IPS-20b (cell line): ENCODE measurements at regions not wholly inside any gene's neighbourhood (a gene's known extent, or its start where the extent isn't known, plus 50 kb on each side); places are given as distances from the start of the nearest gene placed in this dataset.
"Not testable (repeated sequence)": the region's sequence is repeated elsewhere in the genome, so short reads cannot be mapped to it uniquely, and the experiment has no call there.

ENCODE experiments used
- H3K27ac ChIP-seq: one replicate; pipeline ENCODE4 v1.5.1; 2013; ENCODE audit warnings: low read length
- H3K27me3 ChIP-seq: 2 replicates; pipeline ENCODE4 v1.6.1; 2013; ENCODE audit warnings: mild to moderate bottlenecking, low read length, inconsistent platforms; ENCODE audit not compliant: insufficient read depth
- H3K36me3 ChIP-seq: 2 replicates; pipeline ENCODE4 v1.6.1; 2013; ENCODE audit warnings: low read depth, mild to moderate bottlenecking, inconsistent platforms, low read length, moderate library complexity; ENCODE audit not compliant: insufficient read depth
- H3K4me1 ChIP-seq: 2 replicates; pipeline ENCODE4 v1.6.1; 2013; ENCODE audit warnings: mild to moderate bottlenecking, control low read depth, inconsistent platforms, low read length, moderate library complexity; ENCODE audit not compliant: insufficient read depth
- H3K4me3 ChIP-seq: 2 replicates; pipeline ENCODE4 v1.5.1; 2013; ENCODE audit warnings: mild to moderate bottlenecking, low read length, inconsistent platforms
- H3K9ac ChIP-seq: 2 replicates; pipeline ENCODE4 v1.6.1; 2013; ENCODE audit warnings: low read depth, mild to moderate bottlenecking, inconsistent platforms, low read length, moderate library complexity
- H3K9me3 ChIP-seq: 2 replicates; pipeline ENCODE4 v1.6.1; 2013; ENCODE audit warnings: mild to moderate bottlenecking, low read depth, low read length, inconsistent platforms; ENCODE audit not compliant: insufficient read depth

DNA sequence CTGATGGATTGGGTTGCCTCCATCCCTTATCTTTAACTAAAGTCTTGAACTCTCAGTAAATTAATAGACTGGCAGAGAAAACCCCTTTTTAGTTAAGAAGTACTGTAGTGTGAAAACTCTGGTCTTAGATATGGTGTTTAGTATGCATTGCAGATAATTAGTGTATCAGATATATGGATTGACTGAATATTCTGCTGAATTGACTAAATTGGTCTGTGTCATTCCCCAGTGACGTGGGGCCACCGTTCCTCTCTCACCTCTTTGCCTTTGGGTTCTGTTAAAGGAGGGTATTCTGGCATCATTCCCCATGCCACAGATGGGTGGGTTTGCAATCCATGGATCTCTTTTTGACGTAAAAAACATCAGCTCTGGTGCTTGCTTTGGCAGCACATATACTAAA lies 67.1 kb upstream of the XPO1 start:
- Histone ChIP-seq H3K27me3 (no peaks in the 10 kb centered on the region), H3K36me3 (no peaks in the 10 kb centered on the region), H3K9ac (no peak overlapping the region), H3K27ac (no peak overlapping the region), H3K4me1 (no peaks in the 10 kb centered on the region), H3K9me3 (no peaks in the 10 kb centered on the region), H3K4me3 (no peak overlapping the region)

DNA sequence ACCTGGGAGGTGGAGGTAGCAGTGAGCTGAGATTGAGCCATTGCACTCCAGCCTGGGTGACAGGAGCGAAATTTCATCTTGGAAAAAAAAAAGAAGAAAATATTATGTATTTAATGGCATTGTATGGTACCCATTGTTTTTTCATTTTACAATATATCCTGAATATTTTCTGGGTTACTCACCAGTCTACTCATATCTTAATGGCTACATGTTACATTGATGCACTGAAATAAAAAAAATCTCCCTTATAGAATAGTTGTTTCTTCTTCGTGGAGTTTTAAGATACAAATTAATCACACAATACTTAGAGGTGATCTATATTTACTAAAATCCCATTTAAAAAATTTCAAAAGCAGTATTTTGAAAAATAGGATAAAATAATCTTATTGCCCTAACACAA lies 66.3 kb upstream of the XPO1 start:
- H3K27me3 ChIP-seq, result no peaks in the 10 kb centered on the region
- no peak overlapping the region for H3K4me3 ChIP-seq
- H3K27ac ChIP-seq, result no peak overlapping the region
- no peaks in the 10 kb centered on the region for H3K4me1 ChIP-seq
- H3K36me3 ChIP-seq, result no peaks in the 10 kb centered on the region
- H3K9me3 ChIP-seq, result no peaks in the 10 kb centered on the region
- H3K9ac ChIP-seq, result no peak overlapping the region

DNA sequence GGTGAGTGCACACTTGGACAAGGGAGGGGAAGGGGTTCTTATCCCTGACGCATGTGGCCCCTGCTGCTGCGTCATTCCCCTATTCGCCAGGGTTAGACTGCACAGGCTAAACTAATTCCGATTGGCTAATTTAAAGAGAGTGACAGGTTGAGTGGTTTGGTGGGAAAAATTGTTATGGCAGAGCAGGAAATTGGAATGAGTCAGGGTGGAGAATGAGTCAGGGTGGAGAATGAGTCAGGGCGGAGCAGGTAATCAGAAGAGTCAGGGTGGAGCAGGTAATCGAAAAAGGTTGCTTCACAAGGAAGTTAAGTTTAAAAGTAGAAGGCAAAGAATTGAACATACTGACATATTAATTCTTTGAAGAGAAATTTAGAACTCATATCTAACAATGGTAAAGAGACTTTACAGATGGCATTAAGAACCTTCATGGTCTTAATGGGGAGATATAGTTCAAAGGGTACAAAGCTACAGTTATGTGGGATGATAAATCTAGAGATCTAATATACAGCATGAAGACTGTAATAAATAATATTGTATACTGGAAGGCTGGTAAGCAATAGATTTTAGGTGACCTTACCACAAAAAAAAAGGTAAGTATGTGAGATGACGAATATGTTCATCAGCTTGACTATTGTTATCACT lies 60.5 kb upstream of the XPO1 start:
- not testable (repeated sequence) for H3K36me3 ChIP-seq, H3K27ac ChIP-seq, H3K27me3 ChIP-seq, H3K4me3 ChIP-seq, H3K9ac ChIP-seq, H3K9me3 ChIP-seq
- H3K4me1 ChIP-seq, result peaks cover 12% of the 10 kb centered on the region; the same call in 1 of the 2 replicates

DNA sequence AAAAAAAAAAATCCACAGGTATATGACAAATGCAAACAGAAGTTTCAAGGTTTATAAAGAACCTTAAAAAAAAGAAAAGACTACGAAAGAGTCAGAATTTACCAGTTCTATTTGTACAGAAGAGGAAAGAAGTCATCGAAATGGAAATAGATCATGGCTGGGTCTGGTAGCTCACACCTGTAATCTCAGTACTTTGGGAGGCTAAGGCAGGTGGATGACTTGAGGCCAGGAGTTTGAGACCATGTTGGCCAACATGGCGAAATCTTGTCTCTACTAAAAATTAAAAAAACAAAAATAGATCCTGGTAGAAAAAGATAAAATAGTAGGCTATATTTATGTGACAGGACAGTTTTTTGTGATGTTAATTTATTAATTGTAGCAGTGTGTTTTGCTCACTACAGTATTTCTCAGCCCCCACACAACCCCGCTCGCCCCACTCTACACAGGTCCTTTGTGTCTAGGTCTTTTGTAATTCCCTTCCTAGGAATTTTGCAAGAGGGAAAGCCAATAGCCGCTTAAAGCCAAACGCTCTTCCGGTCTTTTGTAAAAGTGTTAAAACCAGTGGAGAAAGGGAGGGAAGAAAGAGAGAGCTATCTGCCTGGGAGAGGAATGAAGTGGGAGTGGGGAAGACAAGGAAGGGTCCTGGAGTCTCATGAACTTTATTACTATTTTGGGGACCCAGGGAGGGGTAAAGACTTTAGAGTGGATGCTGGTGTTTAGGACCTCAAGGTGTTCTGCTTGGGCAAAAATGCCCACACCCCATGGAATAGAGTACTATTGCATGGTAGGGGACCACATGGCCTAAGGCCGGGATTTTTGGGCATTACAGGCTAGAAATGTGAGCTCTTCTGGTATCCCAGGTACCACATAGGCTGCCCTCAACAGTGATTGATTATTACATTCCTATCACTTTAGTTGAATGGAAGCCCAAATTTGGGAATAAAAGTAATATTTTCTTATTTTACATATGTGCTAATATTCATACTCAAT lies 59.4 kb upstream of the XPO1 start:
- Histone ChIP-seq H3K36me3 (no peaks in the 10 kb centered on the region), H3K4me1 (peaks cover 12% of the 10 kb centered on the region; the same call in 1 of the 2 replicates), H3K4me3 (no peak overlapping the region), H3K27ac (peak overlapping the region; percentile 59), H3K27me3 (no peaks in the 10 kb centered on the region), H3K9me3 (no peaks in the 10 kb centered on the region), H3K9ac (peak overlapping the region; percentile 37; the same call in 1 of the 2 replicates)

DNA sequence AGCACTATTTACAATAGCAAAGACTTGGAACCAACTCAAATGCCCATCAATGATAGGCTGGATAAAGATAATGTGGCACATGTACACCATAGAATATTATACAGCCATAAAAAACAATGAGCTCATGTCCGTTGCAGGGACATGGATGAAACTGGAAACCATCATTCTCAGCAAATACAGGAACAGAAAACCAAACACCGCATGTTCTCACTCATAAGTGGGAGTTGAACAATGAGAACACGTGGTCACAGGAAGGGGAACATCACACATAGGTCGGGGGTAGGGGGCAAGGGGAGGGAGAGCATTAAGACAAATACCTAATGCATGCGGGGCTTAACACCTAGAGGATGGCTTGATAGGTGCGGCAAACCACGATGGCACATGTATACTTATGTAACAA lies 56.0 kb upstream of the XPO1 start:
- not testable (repeated sequence) for H3K27ac ChIP-seq, H3K9me3 ChIP-seq, H3K27me3 ChIP-seq, H3K9ac ChIP-seq, H3K4me3 ChIP-seq, H3K36me3 ChIP-seq
- peaks cover 12% of the 10 kb centered on the region; the same call in 1 of the 2 replicates for H3K4me1 ChIP-seq

GRCh38 chr2:61593648-61594047 lies 55.5 kb upstream of the XPO1 start:
- H3K4me3 ChIP-seq, H3K9me3 ChIP-seq, H3K27ac ChIP-seq, H3K9ac ChIP-seq, H3K36me3 ChIP-seq, H3K27me3 ChIP-seq: not testable (repeated sequence)
- H3K4me1 ChIP-seq, result peaks cover 12% of the 10 kb centered on the region; the same call in 1 of the 2 replicates

GRCh38 chr2:61590214-61590613 lies 52.1 kb upstream of the XPO1 start:
- H3K27me3 ChIP-seq, result no peaks in the 10 kb centered on the region

GRCh38 chr2:61588566-61588965 lies 50.4 kb upstream of the XPO1 start:
- Histone ChIP-seq H3K27ac (no peak overlapping the region), H3K4me3 (no peak overlapping the region), H3K9me3 (no peaks in the 10 kb centered on the region), H3K4me1 (no peaks in the 10 kb centered on the region), H3K27me3 (no peaks in the 10 kb centered on the region), H3K9ac (no peak overlapping the region), H3K36me3 (no peaks in the 10 kb centered on the region)

More at GRCh38 chr2:61590214-61590613, 52.1 kb upstream of the XPO1 start:
- no peaks in the 10 kb centered on the region for H3K36me3 ChIP-seq
- no peaks in the 10 kb centered on the region for H3K9me3 ChIP-seq
- H3K4me1 ChIP-seq, result no peaks in the 10 kb centered on the region
- H3K4me3 ChIP-seq, result no peak overlapping the region
- no peak overlapping the region for H3K9ac ChIP-seq
- H3K27ac ChIP-seq, result no peak overlapping the region
